Lung (tissue), 11 donors: ENCODE measurements at regions not wholly inside any gene's neighbourhood (a gene's known extent, or its start where the extent isn't known, plus 50 kb on each side); places are given as distances from the start of the nearest gene placed in this dataset.

Source experiments
- ATAC-seq: fragments of 200-7000 bp; cut with Tn5 transposase; one replicate; pipeline ENCODE4 v1.9.1; 2020; ENCODE audit warnings: moderate number of reproducible peaks; ENCODE audit not compliant: insufficient read depth, low FRiP score
- DNase-seq, 3 donors: peaks; one replicate each; pipeline ENCODE4 v3.0.0-alpha.2; 2013 to 2017
- H3K27ac ChIP-seq, 2 donors: one replicate each; pipeline ENCODE4 v1.5.1; 2013; ENCODE audit warnings: mild to moderate bottlenecking in 2 of 2, moderate library complexity in 2 of 2, control low read depth in 1 of 2, inconsistent platforms in 1 of 2, low read depth in 1 of 2, low read length in 1 of 2
- H3K27me3 ChIP-seq, 3 donors: one replicate each; pipeline ENCODE4 v1.5.1; 2013; ENCODE audit warnings: low read length in 2 of 3; ENCODE audit not compliant: control insufficient read depth in 3 of 3, insufficient read depth in 3 of 3
- H3K36me3 ChIP-seq, 4 donors: one replicate each; pipeline ENCODE4 v1.5.1; 2013; ENCODE audit warnings: low read length in 4 of 4, mild to moderate bottlenecking in 1 of 4, moderate library complexity in 1 of 4; ENCODE audit not compliant: control insufficient read depth in 4 of 4, insufficient read depth in 4 of 4
- H3K4me1 ChIP-seq, 5 donors: one replicate each; pipeline ENCODE4 v1.5.1; 2013; ENCODE audit warnings: low read length in 5 of 5, mild to moderate bottlenecking in 2 of 5, moderate library complexity in 1 of 5; ENCODE audit not compliant: control insufficient read depth in 5 of 5, insufficient read depth in 5 of 5
- H3K4me3 ChIP-seq: one replicate; pipeline ENCODE4 v1.5.1; 2013; ENCODE audit warnings: mild to moderate bottlenecking, control low read depth, moderate library complexity
- H3K9ac ChIP-seq, 2 donors: one replicate each; pipeline ENCODE4 v1.5.1; 2013; ENCODE audit warnings: low read length in 2 of 2, control low read depth in 1 of 2; ENCODE audit not compliant: insufficient read depth in 1 of 2
- H3K9me3 ChIP-seq, 4 donors: one replicate each; pipeline ENCODE4 v1.5.1; 2013; ENCODE audit warnings: low read length in 3 of 4, mild to moderate bottlenecking in 1 of 4, moderate library complexity in 1 of 4; ENCODE audit not compliant: control insufficient read depth in 4 of 4, insufficient read depth in 3 of 4
- CTCF ChIP-seq: IDR thresholded peaks from 2 replicates; pipeline ENCODE4 v1.5.1; 2012; ENCODE audit warnings: mild to moderate bottlenecking; ENCODE audit errors: control extremely low read depth, extremely low read depth
- WGBS, 2 donors: extraction: QIAGEN DNeasy Blood & Tissue Kit; methylation state at CpG; one replicate each; pipeline ENCODE4 v1.1.7; 2013; 5-methylcytosine and 5-hydroxymethylcytosine counted together
- donor health status: control.
- donor health status: control.
- donor health status: Bipolar disorder and iron deficiency.
- donor health status: healthy.
- donor health status: DM: yes; HTN: yes; CAD: no.

GRCh38 chrX:11998944-11999343, 139.3 kb upstream of the FRMPD4 start:
- WGBS, 2 donors, result 32 to 47% methylated on average over 2 of the region's 2 CpGs
- no peaks in the 10 kb centered on the region for H3K9me3 ChIP-seq
- H3K4me3 ChIP-seq, result no peak overlapping the region
- DNase-seq (peak in 2 of 3 donors; percentile 16 to 31), ATAC-seq (no peak)
- TF ChIP-seq CTCF, result no peak
- H3K4me1 ChIP-seq, result no peaks in the 10 kb centered on the region
- no peak overlapping the region for H3K9ac ChIP-seq
- no peak overlapping the region for H3K27ac ChIP-seq
- peaks cover 0 to 25% (median 10%) of the 10 kb centered on the region in 3 donors for H3K27me3 ChIP-seq
- no peaks in the 10 kb centered on the region for H3K36me3 ChIP-seq

GRCh38 chrX:12002876-12003275, 135.4 kb upstream of the FRMPD4 start:
- DNase-seq, result no peak
- no peak overlapping the region for H3K9ac ChIP-seq
- H3K36me3 ChIP-seq, result no peaks in the 10 kb centered on the region
- H3K27ac ChIP-seq, result no peak overlapping the region
- no peaks in the 10 kb centered on the region for H3K4me1 ChIP-seq
- peaks cover 0 to 30% (median 6%) of the 10 kb centered on the region in 3 donors for H3K27me3 ChIP-seq
- no peak overlapping the region for H3K4me3 ChIP-seq
- no peak for TF ChIP-seq CTCF
- H3K9me3 ChIP-seq, result no peaks in the 10 kb centered on the region
- no peak for ATAC-seq

GRCh38 chrX:12007881-12008280, 130.4 kb upstream of the FRMPD4 start:
- DNase-seq (no peak), ATAC-seq (no peak)
- Histone ChIP-seq H3K36me3 (no peaks in the 10 kb centered on the region), H3K9ac (no peak overlapping the region), H3K4me1 (no peaks in the 10 kb centered on the region), H3K27me3 (peaks cover 0 to 21% (median 10%) of the 10 kb centered on the region in 3 donors), H3K4me3 (no peak overlapping the region), H3K27ac (no peak overlapping the region), H3K9me3 (no peaks in the 10 kb centered on the region)
- no peak for TF ChIP-seq CTCF
- 51 to 76% methylated on average over 2 of the region's 2 CpGs for WGBS, 2 donors

GRCh38 chrX:12010436-12010835, 127.8 kb upstream of the FRMPD4 start:
- 43 to 74% methylated on average over 1 of the region's 1 CpG for WGBS, 2 donors
- Histone ChIP-seq H3K27me3 (peaks cover 0 to 11% (median 7%) of the 10 kb centered on the region in 3 donors), H3K9ac (no peak overlapping the region), H3K9me3 (no peaks in the 10 kb centered on the region), H3K4me3 (no peak overlapping the region), H3K4me1 (no peaks in the 10 kb centered on the region), H3K36me3 (no peaks in the 10 kb centered on the region), H3K27ac (no peak overlapping the region)
- no peak for TF ChIP-seq CTCF
- ATAC-seq (no peak), DNase-seq (no peak)
